GM13976 (cell line): ENCODE measurements at regions not wholly inside any gene's neighbourhood (a gene's known extent, or its start where the extent isn't known, plus 50 kb on each side); places are given as distances from the start of the nearest gene placed in this dataset.
"Not testable (repeated sequence)": the region's sequence is repeated elsewhere in the genome, so short reads cannot be mapped to it uniquely, and the experiment has no call there.

Experiments used
- DNase-seq: peaks from one replicate; pipeline ENCODE4 v3.0.0; 2012; ENCODE audit warnings: low spot score
- CTCF ChIP-seq: IDR thresholded peaks from 2 replicates; pipeline ENCODE4 v1.5.1; 2012; ENCODE audit warnings: borderline replicate concordance, mild to moderate bottlenecking; ENCODE audit not compliant: insufficient read depth; ENCODE audit errors: extremely low read depth, missing control alignments, control extremely low read depth
- in situ Hi-C: fragments of 300-500 bp; cut with MboI; formaldehyde crosslinking; loops from one replicate; pipeline ENCODE4 v1.12.0; 2022; ENCODE audit warnings: low sequenced_read_pairs, mixed read lengths, inconsistent platforms; ENCODE audit not compliant: unreplicated experiment

- DNase-seq, result no peak
- in situ Hi-C loops, result no loop called here
- no peak for TF ChIP-seq CTCF
Observed at GRCh38 chr14:30267141-30267540, 291.8 kb upstream of the G2E3 start.

GRCh38 chr14:30270200-30271161 is 288.5 kb upstream of the G2E3 start:
- peak; percentile 81 for TF ChIP-seq CTCF
- DNase-seq, result peak; percentile 38
- in situ Hi-C loops, result no loop called here

GRCh38 chr14:30271811-30272323 is 287.1 kb upstream of the G2E3 start:
- in situ Hi-C loops, result no loop called here

GRCh38 chr14:30272848-30273832 is 285.8 kb upstream of the G2E3 start:
- no peak for DNase-seq
- in situ Hi-C loops, result no loop called here
- TF ChIP-seq CTCF, result no peak

More at GRCh38 chr14:30271811-30272323, 287.1 kb upstream of the G2E3 start:
- DNase-seq, result no peak
- TF ChIP-seq CTCF, result no peak

- in situ Hi-C loops, result no loop called here
- DNase-seq, result no peak
- TF ChIP-seq CTCF, result no peak
Observed at GRCh38 chr14:30275604-30276003, 283.4 kb upstream of the G2E3 start.

GRCh38 chr14:30277268-30277667 is 281.7 kb upstream of the G2E3 start:
- DNase-seq, result no peak
- no peak for TF ChIP-seq CTCF
- in situ Hi-C loops, result no loop called here

GRCh38 chr14:30278856-30279255 is 280.1 kb upstream of the G2E3 start:
- in situ Hi-C loops, DNase-seq: not testable (repeated sequence)
